WTC11 (cell line): ENCODE measurements at regions not wholly inside any gene's neighbourhood (a gene's known extent, or its start where the extent isn't known, plus 50 kb on each side); places are given as distances from the start of the nearest gene placed in this dataset.

Experiments used
- ATAC-seq: fragments of 200-7000 bp; cut with Tn5 transposase; 2 replicates; pipeline ENCODE4 v1.10.0; 2021; ENCODE audit warnings: mild to moderate bottlenecking, moderate library complexity
- CTCF ChIA-PET: fragments of 300-600 bp; sonication (Branson Sonifier 250); formaldehyde crosslinking; loops from one replicate; lab custom pipeline; 2021; ENCODE audit warnings: antibody characterized with exemption; lab: Charles Lee
- POLR2A ChIA-PET: fragments of 350-600 bp; sonication (Branson Sonifier 250); formaldehyde crosslinking; loops from one replicate; lab custom pipeline; 2021; ENCODE audit warnings: antibody characterized with exemption; lab: Charles Lee
- DNase-seq: peaks from one replicate; pipeline ENCODE4 v3.0.0; 2021; ENCODE audit warnings: low spot score
- H3K27ac Mint-ChIP-seq: 2 replicates; pipeline ENCODE4 v1.8.0; 2021; ENCODE audit warnings: mixed read lengths
- H3K27me3 Mint-ChIP-seq: 2 replicates; pipeline ENCODE4 v1.8.0; 2021; ENCODE audit warnings: low read depth, mild to moderate bottlenecking, moderate library complexity, mixed read lengths
- H3K36me3 Mint-ChIP-seq: 2 replicates; pipeline ENCODE4 v1.8.0; 2021; ENCODE audit warnings: mixed read lengths
- H3K4me1 Mint-ChIP-seq: 2 replicates; pipeline ENCODE4 v1.8.0; 2022; ENCODE audit warnings: mixed read lengths
- H3K4me3 Mint-ChIP-seq: 2 replicates; pipeline ENCODE4 v1.8.0; 2021; ENCODE audit warnings: mild to moderate bottlenecking, moderate library complexity, mixed read lengths
- H3K9me3 Mint-ChIP-seq: 2 replicates; pipeline ENCODE4 v1.8.0; 2021; ENCODE audit warnings: mixed read lengths
- ESRRA ChIP-seq: sonication (generic); formaldehyde crosslinking; IDR thresholded peaks from 2 replicates; pipeline ENCODE4 v1.8.1; 2022; ENCODE audit warnings: mild to moderate bottlenecking, missing genetic modification reagents, borderline replicate concordance
- FOXJ3 ChIP-seq: sonication (generic); formaldehyde crosslinking; IDR thresholded peaks from 2 replicates; pipeline ENCODE4 v1.9.0; 2021; ENCODE audit warnings: missing genetic modification reagents, mild to moderate bottlenecking, borderline replicate concordance
- FOXK1 ChIP-seq: sonication (generic); formaldehyde crosslinking; IDR thresholded peaks from 2 replicates; pipeline ENCODE4 v1.8.0; 2022; ENCODE audit warnings: mild to moderate bottlenecking, moderate library complexity, missing genetic modification reagents
- HMGA2 ChIP-seq: fragments of 250-450 bp; sonication (Bioruptor Pico); IDR thresholded peaks from 2 replicates; pipeline ENCODE4 v1.4.0; 2021; ENCODE audit warnings: mild to moderate bottlenecking, moderate library complexity
- IRF2 ChIP-seq: sonication (generic); formaldehyde crosslinking; IDR thresholded peaks from 2 replicates; pipeline ENCODE4 v1.8.0; 2022; ENCODE audit warnings: low read depth, missing genetic modification reagents, borderline replicate concordance
- KAT7 ChIP-seq: sonication (generic); formaldehyde crosslinking; IDR thresholded peaks from 2 replicates; pipeline ENCODE4 v1.8.1; 2023; ENCODE audit warnings: missing genetic modification reagents, mild to moderate bottlenecking, borderline replicate concordance
- MXD4 ChIP-seq: fragments of 250-450 bp; sonication (Bioruptor Pico); IDR thresholded peaks from 2 replicates; pipeline ENCODE4 v1.8.0; 2021; ENCODE audit warnings: mild to moderate bottlenecking, moderate library complexity, borderline replicate concordance
- NR1H2 ChIP-seq: sonication (generic); formaldehyde crosslinking; IDR thresholded peaks from 2 replicates; pipeline ENCODE4 v1.9.0; 2021; ENCODE audit warnings: mild to moderate bottlenecking, moderate library complexity, missing genetic modification reagents
- NR2C2 ChIP-seq: sonication (generic); formaldehyde crosslinking; IDR thresholded peaks from 2 replicates; pipeline ENCODE4 v1.8.0; 2022; ENCODE audit warnings: mild to moderate bottlenecking, missing genetic modification reagents
- RELA ChIP-seq: sonication (generic); formaldehyde crosslinking; IDR thresholded peaks from 2 replicates; pipeline ENCODE4 v1.8.1; 2022; ENCODE audit warnings: missing genetic modification reagents, mild to moderate bottlenecking, borderline replicate concordance
- ZNF121 ChIP-seq: sonication (generic); formaldehyde crosslinking; IDR thresholded peaks from 2 replicates; pipeline ENCODE4 v1.8.0; 2023; ENCODE audit warnings: missing genetic modification reagents
- ZNF219 ChIP-seq: sonication (generic); formaldehyde crosslinking; IDR thresholded peaks from 2 replicates; pipeline ENCODE4 v1.8.0; 2023; ENCODE audit warnings: missing genetic modification reagents, mild to moderate bottlenecking, borderline replicate concordance
- ZNF396 ChIP-seq: fragments of 250-450 bp; sonication (Bioruptor Pico); IDR thresholded peaks from 2 replicates; pipeline ENCODE4 v1.8.0; 2021; ENCODE audit warnings: mild to moderate bottlenecking, moderate library complexity, borderline replicate concordance
- TF ChIP-seq, protein P1 (sequence below): sonication (generic); formaldehyde crosslinking; IDR thresholded peaks from 2 replicates; pipeline ENCODE4 v1.8.0; 2023; ENCODE audit warnings: missing genetic modification reagents
- TF ChIP-seq, protein P2 (sequence below): sonication (generic); formaldehyde crosslinking; IDR thresholded peaks from 2 replicates; pipeline ENCODE4 v1.8.1; 2023; ENCODE audit warnings: mild to moderate bottlenecking, missing genetic modification reagents, moderate library complexity
- TF ChIP-seq, protein P3 (sequence below): sonication (generic); formaldehyde crosslinking; IDR thresholded peaks from 2 replicates; pipeline ENCODE4 v1.8.0; 2022; ENCODE audit warnings: mild to moderate bottlenecking, missing genetic modification reagents
- TF ChIP-seq, protein P4 (sequence below): sonication (generic); formaldehyde crosslinking; conservative IDR thresholded peaks from 2 replicates; pipeline ENCODE4 v1.8.1; 2023; ENCODE audit warnings: mild to moderate bottlenecking, low read depth, missing genetic modification reagents, moderate library complexity
- TF ChIP-seq, protein P5 (sequence below): fragments of 250-450 bp; sonication (Bioruptor Pico); conservative IDR thresholded peaks from 2 replicates; pipeline ENCODE4 v1.9.0; 2021; ENCODE audit warnings: mild to moderate bottlenecking

DNA sequence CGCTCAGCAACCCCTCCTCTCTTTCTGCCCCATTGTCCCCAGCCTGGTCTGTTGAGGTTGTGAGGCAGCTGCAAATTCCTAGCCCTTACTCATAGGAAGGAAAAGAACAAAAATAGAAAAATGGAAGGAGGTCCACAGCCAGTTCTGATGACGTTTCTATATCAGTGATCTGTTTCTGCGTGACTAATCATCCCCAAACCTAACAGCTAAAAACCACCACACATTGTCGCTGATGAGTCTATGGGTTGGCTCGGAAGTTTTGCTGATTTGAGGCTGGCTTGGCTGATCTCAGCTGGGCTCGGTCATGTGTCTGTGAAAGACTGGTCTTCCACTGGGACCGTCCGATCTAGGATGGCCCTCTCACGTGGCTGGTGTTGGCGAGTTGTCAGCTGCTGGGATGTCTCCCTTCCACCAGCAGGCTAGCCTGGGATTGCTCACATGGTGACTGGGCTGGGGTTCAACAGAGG is 200.6 kb upstream of the ZNF618 start:
- Mint-ChIP-seq H3K27ac (no peak overlapping the region), H3K9me3 (no peaks in the 10 kb centered on the region), H3K27me3 (peaks cover 12% of the 10 kb centered on the region), H3K4me1 (no peaks in the 10 kb centered on the region), H3K36me3 (no peaks in the 10 kb centered on the region), H3K4me3 (no peak overlapping the region)
- ChIA-PET POLR2A (no interaction called here), CTCF (interaction anchor here (1.1 to 2.1 kb wide), 3 partner anchors 17 to 229 kb away, joined by 3 to 7 read pairs (median 4); no protein-coding TSS in a partner anchor)
- no peak for TF ChIP-seq RELA (CRISPR knock-in tag)
- TF ChIP-seq, protein P1, sequence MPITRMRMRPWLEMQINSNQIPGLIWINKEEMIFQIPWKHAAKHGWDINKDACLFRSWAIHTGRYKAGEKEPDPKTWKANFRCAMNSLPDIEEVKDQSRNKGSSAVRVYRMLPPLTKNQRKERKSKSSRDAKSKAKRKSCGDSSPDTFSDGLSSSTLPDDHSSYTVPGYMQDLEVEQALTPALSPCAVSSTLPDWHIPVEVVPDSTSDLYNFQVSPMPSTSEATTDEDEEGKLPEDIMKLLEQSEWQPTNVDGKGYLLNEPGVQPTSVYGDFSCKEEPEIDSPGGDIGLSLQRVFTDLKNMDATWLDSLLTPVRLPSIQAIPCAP (CRISPR knock-in tag), result no peak
- no peak for TF ChIP-seq IRF2
- no peak for TF ChIP-seq ESRRA (CRISPR knock-in tag)
- ATAC-seq, result no peak
- DNase-seq, result no peak

DNA sequence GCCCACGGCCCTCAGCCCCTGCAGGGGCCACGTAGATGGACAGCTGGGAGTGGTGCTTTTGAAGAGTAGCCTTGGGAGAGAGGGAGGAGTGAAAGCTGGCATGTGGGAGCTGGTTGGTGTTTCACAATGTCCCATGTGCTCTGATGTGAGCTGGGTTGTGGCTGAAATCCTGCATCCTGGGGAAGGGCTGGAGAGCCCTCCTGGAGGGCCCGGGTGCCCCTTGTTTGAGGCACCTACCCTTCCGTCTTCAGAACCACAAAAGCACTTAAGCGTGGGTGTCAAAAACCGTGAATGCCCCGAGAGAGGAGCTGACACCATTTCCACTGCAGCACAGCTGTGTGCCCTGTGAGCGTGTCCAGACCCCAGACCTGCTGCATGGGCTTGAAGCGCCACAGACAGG is 199.1 kb upstream of the ZNF618 start:
- peaks cover 11% of the 10 kb centered on the region for H3K27me3 Mint-ChIP-seq
- ATAC-seq (no peak), DNase-seq (no peak)
- H3K4me3 Mint-ChIP-seq, result no peak overlapping the region
- no peaks in the 10 kb centered on the region for H3K36me3 Mint-ChIP-seq
- no peaks in the 10 kb centered on the region for H3K9me3 Mint-ChIP-seq
- ChIA-PET CTCF (interaction anchor here (0.7 to 1.5 kb wide), 4 partner anchors 19 to 88 kb away, joined by 3 to 7 read pairs (median 4); no protein-coding TSS in a partner anchor), POLR2A (no interaction called here)
- TF ChIP-seq KAT7 (CRISPR knock-in tag) (no peak), FOXK1 (CRISPR knock-in tag) (no peak), NR1H2 (CRISPR knock-in tag) (no peak)
- TF ChIP-seq, protein P2, sequence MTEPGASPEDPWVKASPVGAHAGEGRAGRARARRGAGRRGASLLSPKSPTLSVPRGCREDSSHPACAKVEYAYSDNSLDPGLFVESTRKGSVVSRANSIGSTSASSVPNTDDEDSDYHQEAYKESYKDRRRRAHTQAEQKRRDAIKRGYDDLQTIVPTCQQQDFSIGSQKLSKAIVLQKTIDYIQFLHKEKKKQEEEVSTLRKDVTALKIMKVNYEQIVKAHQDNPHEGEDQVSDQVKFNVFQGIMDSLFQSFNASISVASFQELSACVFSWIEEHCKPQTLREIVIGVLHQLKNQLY (CRISPR knock-in tag), result no peak
- H3K4me1 Mint-ChIP-seq, result peaks cover 2% of the 10 kb centered on the region
- no peak overlapping the region for H3K27ac Mint-ChIP-seq

DNA sequence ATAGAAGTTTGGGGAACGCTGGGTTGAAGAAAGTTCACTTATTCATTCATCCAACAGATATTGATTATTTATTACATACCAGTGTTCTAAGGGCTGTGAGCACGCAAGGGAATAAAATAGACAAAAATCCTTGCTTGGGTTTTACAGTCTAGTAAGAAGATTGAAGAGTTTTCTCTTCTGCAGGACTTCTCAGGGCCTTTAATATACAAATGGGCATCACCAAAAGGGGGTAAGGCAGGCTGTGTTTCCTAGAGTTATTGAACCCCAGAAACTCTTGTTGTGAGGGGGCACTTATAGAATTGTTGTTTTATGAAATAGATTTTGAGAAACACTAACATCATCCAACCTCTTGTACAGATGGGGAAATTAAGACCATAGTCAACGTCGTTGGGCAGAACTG is 198.5 kb upstream of the ZNF618 start:
- Mint-ChIP-seq H3K27me3 (peaks cover 11% of the 10 kb centered on the region), H3K27ac (no peak overlapping the region)

More for the DNA sequence above, 198.5 kb upstream of the ZNF618 start:
- ATAC-seq, result no peak
- no peak overlapping the region for H3K4me3 Mint-ChIP-seq
- no peak for DNase-seq
- CTCF ChIA-PET, result interaction anchor here (0.7 to 1.5 kb wide), 2 partner anchors 19 to 22 kb away, joined by 3 to 7 read pairs; no protein-coding TSS in a partner anchor
- no peak for TF ChIP-seq NR2C2 (CRISPR knock-in tag)
- TF ChIP-seq ZNF396 (CRISPR knock-in tag), result no peak
- no peak for TF ChIP-seq HMGA2
- TF ChIP-seq, protein P3, sequence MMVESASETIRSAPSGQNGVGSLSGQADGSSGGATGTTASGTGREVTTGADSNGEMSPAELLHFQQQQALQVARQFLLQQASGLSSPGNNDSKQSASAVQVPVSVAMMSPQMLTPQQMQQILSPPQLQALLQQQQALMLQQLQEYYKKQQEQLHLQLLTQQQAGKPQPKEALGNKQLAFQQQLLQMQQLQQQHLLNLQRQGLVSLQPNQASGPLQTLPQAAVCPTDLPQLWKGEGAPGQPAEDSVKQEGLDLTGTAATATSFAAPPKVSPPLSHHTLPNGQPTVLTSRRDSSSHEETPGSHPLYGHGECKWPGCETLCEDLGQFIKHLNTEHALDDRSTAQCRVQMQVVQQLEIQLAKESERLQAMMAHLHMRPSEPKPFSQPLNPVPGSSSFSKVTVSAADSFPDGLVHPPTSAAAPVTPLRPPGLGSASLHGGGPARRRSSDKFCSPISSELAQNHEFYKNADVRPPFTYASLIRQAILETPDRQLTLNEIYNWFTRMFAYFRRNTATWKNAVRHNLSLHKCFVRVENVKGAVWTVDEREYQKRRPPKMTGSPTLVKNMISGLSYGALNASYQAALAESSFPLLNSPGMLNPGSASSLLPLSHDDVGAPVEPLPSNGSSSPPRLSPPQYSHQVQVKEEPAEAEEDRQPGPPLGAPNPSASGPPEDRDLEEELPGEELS (CRISPR knock-in tag), result no peak
- TF ChIP-seq, protein P4, sequence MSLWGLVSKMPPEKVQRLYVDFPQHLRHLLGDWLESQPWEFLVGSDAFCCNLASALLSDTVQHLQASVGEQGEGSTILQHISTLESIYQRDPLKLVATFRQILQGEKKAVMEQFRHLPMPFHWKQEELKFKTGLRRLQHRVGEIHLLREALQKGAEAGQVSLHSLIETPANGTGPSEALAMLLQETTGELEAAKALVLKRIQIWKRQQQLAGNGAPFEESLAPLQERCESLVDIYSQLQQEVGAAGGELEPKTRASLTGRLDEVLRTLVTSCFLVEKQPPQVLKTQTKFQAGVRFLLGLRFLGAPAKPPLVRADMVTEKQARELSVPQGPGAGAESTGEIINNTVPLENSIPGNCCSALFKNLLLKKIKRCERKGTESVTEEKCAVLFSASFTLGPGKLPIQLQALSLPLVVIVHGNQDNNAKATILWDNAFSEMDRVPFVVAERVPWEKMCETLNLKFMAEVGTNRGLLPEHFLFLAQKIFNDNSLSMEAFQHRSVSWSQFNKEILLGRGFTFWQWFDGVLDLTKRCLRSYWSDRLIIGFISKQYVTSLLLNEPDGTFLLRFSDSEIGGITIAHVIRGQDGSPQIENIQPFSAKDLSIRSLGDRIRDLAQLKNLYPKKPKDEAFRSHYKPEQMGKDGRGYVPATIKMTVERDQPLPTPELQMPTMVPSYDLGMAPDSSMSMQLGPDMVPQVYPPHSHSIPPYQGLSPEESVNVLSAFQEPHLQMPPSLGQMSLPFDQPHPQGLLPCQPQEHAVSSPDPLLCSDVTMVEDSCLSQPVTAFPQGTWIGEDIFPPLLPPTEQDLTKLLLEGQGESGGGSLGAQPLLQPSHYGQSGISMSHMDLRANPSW, result no peak
- TF ChIP-seq FOXJ3 (CRISPR knock-in tag), result no peak
- no peak for TF ChIP-seq ZNF121 (CRISPR knock-in tag)
- no peak for TF ChIP-seq ZNF219 (CRISPR knock-in tag)
- TF ChIP-seq, protein P5, sequence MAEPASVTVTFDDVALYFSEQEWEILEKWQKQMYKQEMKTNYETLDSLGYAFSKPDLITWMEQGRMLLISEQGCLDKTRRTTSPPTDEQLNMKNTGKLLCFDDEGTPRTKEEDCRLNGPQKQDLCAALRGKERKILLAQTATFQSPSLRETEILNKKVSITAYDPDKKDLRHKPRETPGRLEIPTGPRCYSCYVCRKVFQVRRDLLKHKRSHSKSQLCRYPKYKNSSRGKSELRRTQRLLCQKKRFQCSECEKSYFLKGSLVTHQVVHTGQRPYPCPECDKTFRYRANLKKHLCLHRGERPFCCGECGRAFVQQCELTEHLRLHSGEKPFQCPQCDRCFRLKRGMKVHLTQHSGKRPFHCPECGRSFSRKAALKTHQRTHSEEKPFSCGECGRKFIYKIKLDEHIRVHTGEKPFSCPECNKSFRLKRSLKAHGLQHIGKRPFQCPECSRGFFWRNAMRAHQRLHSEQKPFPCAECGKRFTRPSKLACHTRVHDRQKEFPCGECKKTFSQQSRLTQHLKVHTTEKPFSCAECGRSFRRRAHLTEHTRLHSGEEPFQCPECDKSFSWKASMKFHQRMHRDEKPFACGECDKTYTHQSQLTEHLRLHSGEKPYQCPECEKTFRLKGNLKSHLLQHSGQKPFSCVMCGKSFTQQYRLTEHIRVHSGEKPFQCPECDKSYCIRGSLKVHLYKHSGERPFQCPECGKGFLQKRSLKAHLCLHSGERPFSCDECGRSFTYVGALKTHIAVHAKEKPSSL (CRISPR knock-in tag), result no peak
- TF ChIP-seq MXD4 (CRISPR knock-in tag), result no peak
- TF ChIP-seq, all 79 proteins: peak for 0
- no peaks in the 10 kb centered on the region for H3K9me3 Mint-ChIP-seq
- POLR2A ChIA-PET, result no interaction called here
- H3K36me3 Mint-ChIP-seq, result no peaks in the 10 kb centered on the region
- H3K4me1 Mint-ChIP-seq, result peaks cover 5% of the 10 kb centered on the region
